ENCODE measurements at regions not wholly inside any gene's neighbourhood (a gene's known extent, or its start where the extent isn't known, plus 50 kb on each side); places are given as distances from the start of the nearest gene placed in this dataset.

DNA sequence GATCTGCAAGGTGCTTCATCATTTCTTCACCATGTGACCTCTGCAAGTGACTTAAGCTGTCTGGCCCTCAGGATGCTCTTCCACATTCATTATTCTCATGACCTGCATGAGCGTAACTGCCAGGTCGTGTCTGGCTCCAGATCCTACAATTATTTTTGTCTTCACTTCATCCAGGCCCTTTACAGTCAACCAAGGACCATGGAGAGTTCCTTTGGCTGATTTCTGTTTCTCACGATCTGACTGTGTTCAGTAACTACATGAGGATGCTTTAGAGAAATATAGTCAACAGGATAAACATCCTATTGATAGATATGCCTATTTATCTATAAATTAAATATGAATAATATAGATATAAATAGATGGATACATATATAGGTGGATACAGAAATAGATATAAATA lies 1251.6 kb downstream of the NLGN4Y start:
- Histone ChIP-seq H3K36me3 (ENCODE audit: insufficient read depth, low read length) (no peaks in the 10 kb centered on the region), H3K4me1 (ENCODE audit: insufficient read depth, low read length) (no peaks in the 10 kb centered on the region), H3K27me3 (ENCODE audit: insufficient read depth, low read length) (no peaks in the 10 kb centered on the region), H3K9me3 (ENCODE audit: control insufficient read depth in 1 of 2, low read length in 2 of 2) (no peaks in the 10 kb centered on the region), H3K27ac (ENCODE audit: low read depth, low read length) (no peak overlapping the region), H3K4me3 (ENCODE audit: low read length in 2 of 2) (no peak overlapping the region)
- no peaks in the 10 kb centered on the region for H3K9me3 Mint-ChIP-seq
- H3K27me3 Mint-ChIP-seq, result no peaks in the 10 kb centered on the region
- DNase-seq, result no peak
- CTCF ChIA-PET (ENCODE audit: partially characterized antibody), result no interaction called here
- POLR2A ChIA-PET (ENCODE audit: partially characterized antibody), result no interaction called here
- H3K4me1 Mint-ChIP-seq, result no peaks in the 10 kb centered on the region
- H3K27ac Mint-ChIP-seq, result no peak overlapping the region
- no peak overlapping the region for H3K4me3 Mint-ChIP-seq
- no peaks in the 10 kb centered on the region for H3K36me3 Mint-ChIP-seq
- intact Hi-C loops (cut with micrococcal nuclease), result no loop called here

DNA sequence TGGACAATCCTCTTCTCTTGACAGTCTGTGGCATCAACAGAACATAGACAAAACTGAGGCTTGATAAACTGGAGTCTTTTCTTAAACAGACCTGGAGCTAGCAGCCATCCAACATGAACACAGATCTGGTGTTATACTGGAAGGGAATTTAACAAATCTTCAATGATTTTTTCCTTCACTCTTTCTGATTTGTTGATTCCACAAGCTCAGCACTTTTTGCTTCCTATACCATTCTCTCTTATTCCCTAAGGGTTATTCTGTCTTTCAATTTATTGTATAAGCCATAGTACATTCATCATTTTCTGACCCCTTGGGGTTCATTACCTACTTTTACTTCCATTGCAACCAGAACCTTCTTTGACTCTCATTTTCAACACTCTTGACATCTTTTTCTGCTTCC lies 1255.6 kb downstream of the NLGN4Y start:
- H3K4me3 ChIP-seq (ENCODE audit: low read length in 2 of 2), result no peak overlapping the region
- H3K27me3 ChIP-seq (ENCODE audit: insufficient read depth, low read length), result no peaks in the 10 kb centered on the region
- ChIA-PET CTCF (ENCODE audit: partially characterized antibody) (no interaction called here), POLR2A (ENCODE audit: partially characterized antibody) (no interaction called here)
- H3K9me3 ChIP-seq (ENCODE audit: control insufficient read depth in 1 of 2, low read length in 2 of 2), result no peaks in the 10 kb centered on the region
- no peak overlapping the region for H3K27ac ChIP-seq (ENCODE audit: low read depth, low read length)
- Mint-ChIP-seq H3K27ac (no peak overlapping the region), H3K4me3 (no peak overlapping the region), H3K9me3 (no peaks in the 10 kb centered on the region), H3K27me3 (no peaks in the 10 kb centered on the region), H3K4me1 (no peaks in the 10 kb centered on the region), H3K36me3 (no peaks in the 10 kb centered on the region)
- no peaks in the 10 kb centered on the region for H3K36me3 ChIP-seq (ENCODE audit: insufficient read depth, low read length)
- intact Hi-C loops (cut with micrococcal nuclease), result no loop called here
- no peaks in the 10 kb centered on the region for H3K4me1 ChIP-seq (ENCODE audit: insufficient read depth, low read length)
- DNase-seq, result no peak

DNA sequence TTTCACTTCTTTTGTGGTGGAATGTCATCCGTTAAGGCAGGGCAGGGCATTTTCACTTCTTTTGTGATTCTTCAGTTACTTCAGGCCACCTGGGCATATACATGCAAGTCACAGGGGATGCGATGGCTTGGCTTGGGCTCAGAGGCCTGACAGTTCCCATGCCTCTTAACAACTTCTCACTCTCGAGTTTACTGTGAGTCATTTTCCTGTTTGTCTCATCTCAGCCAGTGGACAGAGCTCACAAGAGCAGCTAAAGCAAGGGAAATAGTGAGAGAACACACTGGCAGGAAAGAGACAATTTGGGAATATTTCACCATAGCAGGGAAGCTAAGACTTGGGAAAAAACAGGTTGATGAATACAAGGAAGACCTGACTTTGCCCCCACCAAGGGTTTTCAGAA lies 1275.7 kb downstream of the NLGN4Y start:
- no peaks in the 10 kb centered on the region for H3K27me3 Mint-ChIP-seq
- no peak for DNase-seq
- H3K4me3 Mint-ChIP-seq, result no peak overlapping the region
- intact Hi-C loops (cut with micrococcal nuclease), result no loop called here
- H3K27ac ChIP-seq (ENCODE audit: low read depth, low read length), result no peak overlapping the region
- POLR2A ChIA-PET (ENCODE audit: partially characterized antibody), result no interaction called here
- no peaks in the 10 kb centered on the region for H3K27me3 ChIP-seq (ENCODE audit: insufficient read depth, low read length)
- H3K9me3 Mint-ChIP-seq, result peaks cover 0 to 2% (median 0%) of the 10 kb centered on the region in 8 donors
- no peak overlapping the region for H3K27ac Mint-ChIP-seq
- H3K36me3 Mint-ChIP-seq, result no peaks in the 10 kb centered on the region
- H3K4me1 ChIP-seq (ENCODE audit: insufficient read depth, low read length), result no peaks in the 10 kb centered on the region
- no peaks in the 10 kb centered on the region for H3K36me3 ChIP-seq (ENCODE audit: insufficient read depth, low read length)
- H3K4me3 ChIP-seq (ENCODE audit: low read length in 2 of 2), result no peak overlapping the region
- no peaks in the 10 kb centered on the region for H3K9me3 ChIP-seq (ENCODE audit: control insufficient read depth in 1 of 2, low read length in 2 of 2)
- H3K4me1 Mint-ChIP-seq, result no peaks in the 10 kb centered on the region
- CTCF ChIA-PET (ENCODE audit: partially characterized antibody), result no interaction called here

DNA sequence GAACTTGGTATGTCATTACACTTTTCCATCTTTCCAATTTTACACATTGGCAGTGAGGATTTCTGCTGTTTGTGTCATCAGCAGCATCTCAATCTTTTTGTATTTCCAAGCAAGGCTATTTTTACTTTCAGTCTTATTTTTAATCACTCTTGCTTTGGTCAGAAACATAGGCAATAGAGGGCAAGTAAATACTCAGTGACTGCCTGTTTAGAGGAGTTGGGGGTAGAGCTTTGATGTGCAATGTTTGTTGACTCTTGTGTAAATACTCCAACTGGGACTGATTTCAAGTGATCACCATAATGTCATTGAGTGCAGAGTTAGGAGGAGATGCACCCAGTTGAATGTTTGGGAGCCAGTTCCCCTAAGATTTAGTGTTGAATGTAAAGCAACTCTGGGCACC lies 1281.7 kb downstream of the NLGN4Y start:
- Mint-ChIP-seq H3K4me3 (no peak overlapping the region), H3K27ac (no peak overlapping the region), H3K4me1 (no peaks in the 10 kb centered on the region), H3K36me3 (no peaks in the 10 kb centered on the region), H3K27me3 (no peaks in the 10 kb centered on the region), H3K9me3 (peaks cover 0 to 2% (median 0%) of the 10 kb centered on the region in 8 donors)
- intact Hi-C loops (cut with micrococcal nuclease), result no loop called here
- DNase-seq, result no peak
- Histone ChIP-seq H3K36me3 (ENCODE audit: insufficient read depth, low read length) (no peaks in the 10 kb centered on the region), H3K27me3 (ENCODE audit: insufficient read depth, low read length) (no peaks in the 10 kb centered on the region), H3K27ac (ENCODE audit: low read depth, low read length) (no peak overlapping the region), H3K4me1 (ENCODE audit: insufficient read depth, low read length) (no peaks in the 10 kb centered on the region), H3K9me3 (ENCODE audit: control insufficient read depth in 1 of 2, low read length in 2 of 2) (no peaks in the 10 kb centered on the region), H3K4me3 (ENCODE audit: low read length in 2 of 2) (no peak overlapping the region)
- CTCF ChIA-PET (ENCODE audit: partially characterized antibody), result no interaction called here
- POLR2A ChIA-PET (ENCODE audit: partially characterized antibody), result no interaction called here

DNA sequence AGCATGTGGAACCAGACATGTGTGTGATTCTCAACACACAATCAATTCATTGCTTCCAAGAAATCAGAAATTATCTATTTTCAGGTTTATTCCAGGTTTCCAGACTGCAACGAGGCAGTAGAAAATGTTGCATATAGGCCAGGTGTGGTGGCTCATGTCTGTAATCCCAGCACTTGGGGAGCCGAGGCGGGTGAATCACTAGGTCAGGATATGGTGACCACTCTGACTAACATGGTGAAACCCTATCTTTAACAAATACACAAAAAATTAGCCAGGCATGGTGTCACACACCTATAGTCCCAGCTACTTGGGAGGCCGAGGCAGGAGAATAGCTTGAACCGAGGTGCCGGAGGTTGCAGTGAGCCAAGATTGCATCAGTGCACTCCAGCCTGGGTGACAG lies 1289.9 kb downstream of the NLGN4Y start:
- no peak overlapping the region for H3K27ac Mint-ChIP-seq
- no peaks in the 10 kb centered on the region for H3K27me3 Mint-ChIP-seq
- CTCF ChIA-PET (ENCODE audit: partially characterized antibody), result no interaction called here
- H3K4me3 Mint-ChIP-seq, result no peak overlapping the region
- Histone ChIP-seq H3K27ac (ENCODE audit: low read depth, low read length) (no peak overlapping the region), H3K4me1 (ENCODE audit: insufficient read depth, low read length) (no peaks in the 10 kb centered on the region), H3K4me3 (ENCODE audit: low read length in 2 of 2) (no peak overlapping the region), H3K27me3 (ENCODE audit: insufficient read depth, low read length) (no peaks in the 10 kb centered on the region), H3K9me3 (ENCODE audit: control insufficient read depth in 1 of 2, low read length in 2 of 2) (no peaks in the 10 kb centered on the region), H3K36me3 (ENCODE audit: insufficient read depth, low read length) (no peaks in the 10 kb centered on the region)
- POLR2A ChIA-PET (ENCODE audit: partially characterized antibody), result no interaction called here
- DNase-seq, result no peak
- no peaks in the 10 kb centered on the region for H3K4me1 Mint-ChIP-seq
- H3K9me3 Mint-ChIP-seq, result no peaks in the 10 kb centered on the region
- intact Hi-C loops (cut with micrococcal nuclease), result no loop called here
- no peaks in the 10 kb centered on the region for H3K36me3 Mint-ChIP-seq
